ENCODE measurements at regions not wholly inside any gene's neighbourhood (a gene's known extent, or its start where the extent isn't known, plus 50 kb on each side); places are given as distances from the start of the nearest gene placed in this dataset.
"Not testable (repeated sequence)": the region's sequence is repeated elsewhere in the genome, so short reads cannot be mapped to it uniquely, and the experiment has no call there.

DNA sequence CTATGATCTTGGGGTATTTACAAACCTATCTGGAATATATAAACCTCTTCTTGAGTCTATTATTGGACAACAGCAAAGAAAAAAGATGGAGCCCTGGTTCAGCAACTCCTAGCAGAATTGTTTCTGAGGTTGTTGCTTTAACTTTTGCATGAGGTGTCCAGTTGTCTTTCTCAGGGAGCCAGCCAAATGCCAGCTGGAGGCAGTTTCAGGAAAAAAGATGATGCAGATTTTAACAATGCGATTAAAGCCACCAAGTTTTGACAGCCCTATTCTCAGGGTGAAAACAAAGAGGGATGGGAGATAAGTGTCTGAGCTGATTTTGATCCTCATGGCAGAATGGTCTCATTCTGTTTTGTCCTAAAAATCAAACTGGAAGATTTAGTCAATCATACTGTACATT, 181.6 kb upstream of the RASGRP1 start:
- no peak for DNase-seq

DNA sequence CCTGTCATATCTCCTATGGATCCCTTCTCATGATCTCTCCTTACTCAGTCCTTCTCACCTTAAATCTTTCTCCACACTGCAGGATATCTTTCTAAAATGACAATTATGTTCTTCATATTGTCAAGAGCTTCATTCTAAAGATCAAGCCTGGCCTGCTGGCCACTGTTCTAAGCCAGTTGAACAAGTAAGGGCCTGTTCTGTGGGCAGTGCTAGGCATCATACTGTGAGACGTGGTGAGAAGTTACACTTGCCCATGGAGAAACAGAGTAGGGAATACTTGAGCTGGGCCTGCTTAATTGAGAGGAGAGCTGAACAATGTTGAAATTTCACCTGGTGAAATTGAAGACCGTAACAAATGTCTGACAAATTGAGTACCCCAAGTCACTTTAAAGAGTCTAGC, 184.1 kb upstream of the RASGRP1 start:
- DNase-seq = no peak

DNA sequence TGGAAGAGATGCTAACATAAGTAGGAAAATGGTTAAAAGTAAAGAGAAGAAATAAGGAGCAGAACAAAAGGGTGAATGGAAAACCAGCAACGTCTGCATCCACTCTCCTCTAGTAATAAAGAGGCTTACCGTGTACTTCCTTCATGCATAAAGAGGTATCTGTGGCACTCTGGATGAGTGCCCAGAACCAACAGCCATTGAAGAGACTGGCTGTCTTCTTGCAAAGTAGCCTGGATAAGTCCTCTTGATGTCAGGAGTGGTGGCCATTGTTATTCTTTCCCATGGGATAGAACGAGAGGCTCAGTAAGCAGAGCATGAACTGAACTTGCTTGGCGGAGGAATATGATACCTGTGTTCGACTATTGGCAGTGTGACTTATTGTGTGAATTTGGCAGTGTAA, 186.2 kb upstream of the RASGRP1 start:
- DNase-seq = no peak

DNA sequence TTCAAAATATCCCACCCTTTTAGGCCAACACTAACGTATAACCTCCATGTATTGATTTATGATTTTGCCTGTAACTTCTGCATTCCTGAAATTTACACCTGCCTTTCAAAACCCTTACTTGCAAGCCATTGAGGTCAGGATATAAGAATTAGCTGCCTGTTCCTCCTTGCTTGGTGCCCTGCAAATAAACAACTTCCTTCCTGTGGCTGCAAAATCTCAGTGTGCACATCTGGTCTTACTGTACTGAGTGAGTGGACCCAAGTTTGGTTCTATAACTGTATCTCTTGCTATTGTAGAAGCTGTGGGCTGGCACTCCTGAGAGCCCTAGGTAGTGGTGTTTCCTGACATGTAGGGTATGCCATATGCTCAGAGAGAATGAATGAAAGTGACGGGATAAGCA, 191.1 kb upstream of the RASGRP1 start:
- no peak for DNase-seq

GRCh38 chr15:38756441-38756840, 191.8 kb upstream of the RASGRP1 start:
- no peak for DNase-seq

GRCh38 chr15:38758043-38758442, 193.4 kb upstream of the RASGRP1 start:
- no peak for DNase-seq

- no peak for DNase-seq
Observed at GRCh38 chr15:38761681-38762080, 197.1 kb upstream of the RASGRP1 start.

- DNase-seq = no peak
Observed at GRCh38 chr15:38768970-38769369, 204.4 kb upstream of the RASGRP1 start.

GRCh38 chr15:38769492-38769891, 204.9 kb upstream of the RASGRP1 start:
- no peak for DNase-seq

DNA sequence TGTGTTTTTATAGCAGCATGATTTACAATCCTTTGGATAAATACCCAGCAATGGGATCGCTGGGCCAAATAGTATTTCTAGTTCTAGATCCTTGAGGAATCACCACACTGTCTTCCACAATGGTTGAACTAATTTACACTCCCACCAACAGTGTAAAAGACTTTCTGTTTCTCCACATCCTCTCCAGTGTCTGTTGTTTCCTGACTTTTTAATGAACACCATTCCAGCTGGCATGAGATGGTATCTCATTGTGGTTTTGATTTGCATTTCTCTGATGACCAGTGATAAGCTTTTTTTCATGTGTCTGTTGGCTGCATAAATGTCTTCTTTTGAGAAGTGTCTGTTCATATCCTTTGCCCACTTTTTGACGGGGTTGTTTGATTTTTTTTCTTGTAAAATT, 209.5 kb upstream of the RASGRP1 start:
- DNase-seq = not testable (repeated sequence)

DNA sequence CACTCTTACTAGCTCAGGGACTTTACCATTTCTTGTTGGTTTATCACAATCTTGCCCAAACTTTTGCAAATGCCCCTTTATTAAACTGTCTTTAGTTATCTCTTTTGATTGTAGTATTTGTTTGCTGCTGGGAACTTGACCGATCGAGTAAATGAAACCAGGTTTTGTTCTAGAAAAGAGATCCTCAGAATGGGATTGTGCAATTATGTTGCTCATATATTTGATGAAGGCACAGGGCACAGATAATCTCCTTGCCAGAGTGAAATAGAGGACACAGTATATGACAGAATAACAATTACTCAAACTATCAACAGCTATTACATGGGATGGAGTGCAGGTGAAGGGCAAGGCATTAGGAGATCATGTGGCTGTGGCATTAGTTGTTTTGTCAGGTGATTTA, 216.6 kb upstream of the RASGRP1 start:
- DNase-seq = no peak

GRCh38 chr15:38782156-38782555, 217.5 kb upstream of the RASGRP1 start:
- no peak for DNase-seq

DNA sequence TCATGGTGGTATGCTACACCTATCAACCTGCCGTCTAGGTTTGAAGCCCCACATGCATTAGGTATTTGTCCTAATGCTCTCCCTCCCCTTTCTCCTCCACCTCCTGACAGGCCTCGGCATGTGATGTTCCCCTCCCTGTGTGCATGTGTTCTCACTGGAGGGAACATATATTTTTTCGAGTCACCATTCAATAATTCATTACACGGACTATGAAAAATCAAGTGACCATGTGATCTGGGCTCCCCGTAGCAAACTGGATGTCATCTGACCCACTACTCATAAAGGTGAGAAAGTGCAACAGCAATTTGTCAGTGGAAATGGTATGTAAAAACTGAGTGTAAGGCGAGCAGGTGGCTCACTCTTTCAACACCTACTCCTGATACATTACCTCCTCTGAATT, 224.3 kb upstream of the RASGRP1 start:
- DNase-seq = no peak

DNA sequence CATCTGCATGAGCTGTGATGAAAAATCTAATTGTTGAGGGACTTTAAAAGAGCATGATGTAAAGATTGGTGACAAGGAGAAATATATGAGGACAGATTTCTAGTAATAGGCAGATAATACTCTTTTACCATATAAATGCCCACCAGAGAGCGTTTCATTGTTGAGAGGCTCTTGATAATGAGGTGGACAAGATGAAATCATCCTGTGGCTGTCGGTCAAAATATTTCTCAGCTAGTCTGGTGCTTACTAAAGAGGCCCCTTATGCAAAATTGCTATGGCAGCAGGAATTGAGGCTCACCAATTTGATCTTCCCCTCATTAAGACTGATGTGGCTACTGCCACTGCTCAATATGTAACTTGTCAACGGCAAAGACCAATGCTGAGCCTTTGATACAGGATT, 225.0 kb upstream of the RASGRP1 start:
- no peak for DNase-seq

DNA sequence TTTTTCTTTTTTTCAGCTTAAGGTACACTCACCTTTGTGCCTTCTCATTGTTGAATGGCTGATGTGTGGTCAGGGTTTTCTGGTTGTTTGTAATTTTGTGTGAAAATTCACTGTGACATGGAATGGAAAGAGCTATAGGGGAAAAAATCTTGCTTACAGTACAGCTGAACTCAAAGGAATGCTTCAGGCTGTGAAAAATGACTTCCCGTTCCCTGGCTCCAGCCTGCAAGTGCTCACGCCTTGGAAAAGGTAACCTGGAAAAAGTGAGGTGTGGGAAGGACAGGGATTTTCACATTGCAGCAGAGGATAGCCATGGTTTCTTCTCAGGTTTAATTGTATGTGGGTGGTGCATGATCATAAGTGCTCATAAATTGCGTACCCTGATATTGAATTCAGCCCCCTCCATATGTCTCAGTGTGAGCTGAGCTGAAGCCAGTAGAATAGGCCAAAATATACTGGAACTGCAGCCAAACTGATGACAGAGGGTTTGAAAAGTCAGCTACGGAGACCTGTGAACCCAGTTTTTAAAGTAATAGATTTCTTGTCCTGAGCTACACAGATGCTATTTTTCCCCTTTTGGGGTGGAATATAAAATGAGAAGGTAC, 228.7 kb upstream of the RASGRP1 start:
- DNase-seq = no peak

- no peak for DNase-seq
Observed at GRCh38 chr15:38795471-38796245, 231.0 kb upstream of the RASGRP1 start.

DNA sequence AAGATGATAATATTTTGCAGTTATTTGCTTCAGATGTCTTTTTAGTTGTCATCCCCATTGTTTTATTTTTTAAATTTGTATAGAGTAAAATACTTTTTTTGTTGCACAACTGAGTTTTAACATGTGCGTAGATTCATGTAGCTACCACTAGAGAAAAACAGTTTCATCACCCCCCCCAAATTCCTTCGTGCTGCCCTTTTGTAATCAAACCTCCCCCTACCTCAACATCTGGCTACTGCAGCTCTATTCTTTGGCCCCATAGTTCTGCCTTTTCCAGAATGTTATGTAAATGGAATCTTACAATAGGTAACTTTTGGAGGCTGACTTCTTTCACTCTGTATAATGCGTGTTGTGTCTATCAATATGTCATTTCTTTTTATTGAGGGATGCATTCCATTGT, 232.0 kb upstream of the RASGRP1 start:
- no peak for DNase-seq

DNA sequence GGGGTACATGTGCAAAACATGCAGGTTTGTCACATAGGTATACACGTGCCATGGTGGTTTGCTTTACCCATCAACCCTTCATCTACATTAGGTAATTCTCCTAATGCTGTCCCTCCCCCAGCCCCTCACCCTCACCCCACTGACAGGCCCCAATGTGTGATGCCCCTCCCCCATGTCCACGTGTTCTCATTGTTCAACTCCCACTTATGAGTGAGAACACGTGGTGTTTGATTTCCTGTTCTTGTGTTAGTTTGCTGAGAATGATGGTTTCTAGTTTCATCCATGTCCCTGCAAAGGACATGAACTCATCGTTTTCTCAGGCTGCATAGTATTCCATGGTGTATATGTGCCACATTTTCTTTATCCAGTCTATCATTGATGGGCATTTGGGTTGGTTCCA, 232.9 kb upstream of the RASGRP1 start:
- DNase-seq = not testable (repeated sequence)

DNA sequence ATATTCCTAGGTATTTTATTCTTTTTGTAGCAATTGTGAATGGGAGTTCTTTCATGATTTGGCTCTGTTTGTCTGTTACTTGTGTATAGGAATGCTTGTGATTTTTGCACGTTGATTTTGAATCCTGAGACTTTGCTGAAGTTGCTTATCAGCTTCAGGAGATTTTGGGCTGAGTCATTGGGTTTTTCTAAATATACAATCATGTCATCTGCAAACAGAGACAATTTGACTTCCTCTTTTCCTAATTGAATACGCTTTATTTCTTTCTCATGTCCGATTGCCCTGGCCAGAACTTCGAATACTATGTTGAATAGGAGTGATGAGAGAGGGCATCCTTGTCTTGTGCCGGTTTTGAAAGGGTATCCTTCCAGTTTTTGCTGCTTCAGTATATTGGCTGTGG, 234.6 kb upstream of the RASGRP1 start:
- not testable (repeated sequence) for DNase-seq

GRCh38 chr15:38809621-38810020, 245.0 kb upstream of the RASGRP1 start:
- DNase-seq = no peak

DNA sequence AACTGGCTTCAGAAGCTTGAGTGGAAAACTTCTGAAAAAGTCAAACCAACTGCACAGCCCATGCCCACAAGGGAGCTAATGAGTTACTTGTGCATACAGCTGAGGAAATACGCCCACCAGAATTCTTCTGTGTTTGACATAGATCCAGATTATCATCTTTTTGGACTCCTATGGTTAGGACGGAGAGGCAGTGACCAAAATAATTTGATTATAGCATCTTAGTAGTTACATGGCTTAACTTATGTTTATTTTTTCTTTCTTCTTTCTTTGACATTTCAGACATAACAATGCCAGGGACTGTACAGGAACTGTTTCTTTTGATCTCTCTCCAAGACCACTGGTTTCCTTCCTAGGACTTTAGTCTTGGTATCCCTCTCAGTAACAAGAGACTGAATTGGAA, 246.1 kb upstream of the RASGRP1 start:
- DNase-seq = no peak

GRCh38 chr15:38814254-38814653, 249.6 kb upstream of the RASGRP1 start:
- not testable (repeated sequence) for DNase-seq

GRCh38 chr15:38814891-38815290, 250.3 kb upstream of the RASGRP1 start:
- no peak for DNase-seq

DNA sequence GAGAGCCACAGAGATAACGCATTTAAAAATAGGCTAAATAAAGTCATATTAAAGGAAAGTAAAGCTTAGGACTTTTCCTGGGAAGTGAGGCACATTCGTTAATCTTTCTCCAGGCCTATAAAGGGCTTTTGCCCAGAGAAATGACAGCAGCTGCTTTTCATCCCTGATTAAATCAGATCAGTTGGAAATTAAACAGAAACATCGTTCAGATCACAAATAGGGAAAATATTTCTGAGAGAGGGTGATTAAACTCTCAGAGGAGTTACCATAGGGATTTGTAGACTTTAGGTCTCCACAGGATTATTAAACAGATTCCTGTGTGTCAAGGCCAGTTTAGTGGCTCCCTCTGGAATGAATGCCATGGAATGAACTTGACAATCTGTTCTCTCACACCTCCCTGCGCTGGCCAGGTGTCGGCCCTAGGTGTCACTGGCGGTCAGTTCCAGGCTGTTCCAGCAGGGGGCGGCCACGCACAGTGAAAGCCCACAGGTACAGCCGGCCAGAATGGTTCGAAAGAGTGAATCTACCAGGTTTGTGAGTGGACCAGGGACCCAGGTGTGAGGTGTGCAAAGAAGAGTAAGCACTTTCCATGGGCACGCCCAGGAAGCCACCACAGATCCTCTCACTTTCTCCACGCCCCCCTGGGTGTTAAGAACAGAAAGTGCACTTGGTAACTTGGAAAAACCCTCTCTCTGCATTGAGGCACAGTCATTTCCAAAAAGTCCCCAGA, 253.0 kb upstream of the RASGRP1 start:
- DNase-seq = peak; percentile 52

Measured in CD4-positive, alpha-beta T cell treated with Interferon gamma for 1 hour (primary cell).